HG02571 (cell line): ENCODE measurements at regions not wholly inside any gene's neighbourhood (a gene's known extent, or its start where the extent isn't known, plus 50 kb on each side); places are given as distances from the start of the nearest gene placed in this dataset.
A peak's percentile ranks its signal among the peaks of the same experiment; 100 is the strongest.

Source experiments
- ATAC-seq: cut with Tn5 transposase; IDR thresholded peaks from one replicate; pipeline ENCODE4 v1.9.1; 2021; ENCODE audit warnings: mild to moderate bottlenecking, moderate library complexity; ENCODE audit not compliant: unreplicated experiment

- no peak for ATAC-seq
Observed at GRCh38 chr6:56378507-56378906, 131.1 kb upstream of the COL21A1 start.

- ATAC-seq: no peak
Observed at GRCh38 chr6:56377295-56377694, 129.9 kb upstream of the COL21A1 start.

- ATAC-seq: no peak
Observed at GRCh38 chr6:56375806-56376205, 128.4 kb upstream of the COL21A1 start.

GRCh38 chr6:56374841-56375369 lies 127.5 kb upstream of the COL21A1 start:
- no peak for ATAC-seq

GRCh38 chr6:56372406-56372995 lies 125.1 kb upstream of the COL21A1 start:
- no peak for ATAC-seq

- ATAC-seq: peak; percentile 74
Observed at GRCh38 chr6:56370561-56371211, 123.3 kb upstream of the COL21A1 start.

- ATAC-seq: no peak
Observed at GRCh38 chr6:56370127-56370540, 122.8 kb upstream of the COL21A1 start.

GRCh38 chr6:56368491-56368890 lies 121.1 kb upstream of the COL21A1 start:
- ATAC-seq: no peak

- ATAC-seq: no peak
Observed at GRCh38 chr6:56366141-56366852, 118.9 kb upstream of the COL21A1 start.

GRCh38 chr6:56364827-56365339 lies 117.5 kb upstream of the COL21A1 start:
- no peak for ATAC-seq

- ATAC-seq: no peak
Observed at GRCh38 chr6:56364431-56364826, 117.0 kb upstream of the COL21A1 start.

- no peak for ATAC-seq
Observed at GRCh38 chr6:56363796-56364430, 116.5 kb upstream of the COL21A1 start.

- no peak for ATAC-seq
Observed at GRCh38 chr6:56361812-56362211, 114.4 kb upstream of the COL21A1 start.

- ATAC-seq: peak; percentile 74
Observed at GRCh38 chr6:56359201-56359899, 112.0 kb upstream of the COL21A1 start.

- no peak for ATAC-seq
Observed at GRCh38 chr6:56357616-56358373, 110.4 kb upstream of the COL21A1 start.

- no peak for ATAC-seq
Observed at GRCh38 chr6:56356426-56356825, 109.0 kb upstream of the COL21A1 start.

GRCh38 chr6:56353860-56354259 lies 106.5 kb upstream of the COL21A1 start:
- no peak for ATAC-seq

- ATAC-seq: no peak
Observed at GRCh38 chr6:56350628-56351260, 103.4 kb upstream of the COL21A1 start.

- no peak for ATAC-seq
Observed at GRCh38 chr6:56349194-56349593, 101.8 kb upstream of the COL21A1 start.
